ENCODE measurements at regions not wholly inside any gene's neighbourhood (a gene's known extent, or its start where the extent isn't known, plus 50 kb on each side); places are given as distances from the start of the nearest gene placed in this dataset.
A peak's percentile ranks its signal among the peaks of the same experiment; 100 is the strongest.

- no peaks in the 10 kb centered on the region for H3K36me3 Mint-ChIP-seq (ENCODE audit: low read depth)
- no peaks in the 10 kb centered on the region for H3K9me3 Mint-ChIP-seq
- peaks cover 97% of the 10 kb centered on the region for H3K4me1 Mint-ChIP-seq (ENCODE audit: low read depth)
- intact Hi-C loops (cut with micrococcal nuclease): loop anchor here (2.0 to 5.0 kb wide), 2 partner anchors 57 to 160 kb away; no protein-coding TSS in a partner anchor
- H3K4me3 Mint-ChIP-seq: no peak overlapping the region
- H3K27me3 Mint-ChIP-seq: peaks cover 3% of the 10 kb centered on the region
- H3K27ac Mint-ChIP-seq: peak overlapping the region; percentile 80
Measured at GRCh38 chr2:8525236-8525581, 156.6 kb upstream of the ID2 start.

- H3K9me3 Mint-ChIP-seq: peaks cover 2% of the 10 kb centered on the region
- H3K27me3 Mint-ChIP-seq: peaks cover 3% of the 10 kb centered on the region
- peak overlapping the region; percentile 56 for H3K4me3 Mint-ChIP-seq
- peaks cover 93% of the 10 kb centered on the region for H3K4me1 Mint-ChIP-seq (ENCODE audit: low read depth)
- intact Hi-C loops (cut with micrococcal nuclease): loop anchor here (1.0 to 5.0 kb wide), 3 partner anchors 9 to 159 kb away; no protein-coding TSS in a partner anchor
- peaks cover under 1% of the 10 kb centered on the region for H3K36me3 Mint-ChIP-seq (ENCODE audit: low read depth)
- peak overlapping the region; percentile 80 for H3K27ac Mint-ChIP-seq
Measured at GRCh38 chr2:8525582-8526402, 156.1 kb upstream of the ID2 start.

GRCh38 chr2:8526403-8526696 is 155.5 kb upstream of the ID2 start:
- peaks cover 87% of the 10 kb centered on the region for H3K4me1 Mint-ChIP-seq (ENCODE audit: low read depth)
- intact Hi-C loops (cut with micrococcal nuclease): loop anchor here (1.0 to 5.0 kb wide), 2 partner anchors 8 to 56 kb away; no protein-coding TSS in a partner anchor
- H3K27ac Mint-ChIP-seq: peak overlapping the region; percentile 80
- H3K9me3 Mint-ChIP-seq: peaks cover 8% of the 10 kb centered on the region
- no peak overlapping the region for H3K4me3 Mint-ChIP-seq
- H3K36me3 Mint-ChIP-seq (ENCODE audit: low read depth): peaks cover 6% of the 10 kb centered on the region
- peaks cover 3% of the 10 kb centered on the region for H3K27me3 Mint-ChIP-seq

- peaks cover 3% of the 10 kb centered on the region for H3K27me3 Mint-ChIP-seq
- peaks cover 80% of the 10 kb centered on the region for H3K4me1 Mint-ChIP-seq (ENCODE audit: low read depth)
- peaks cover 15% of the 10 kb centered on the region for H3K9me3 Mint-ChIP-seq
- no peak overlapping the region for H3K4me3 Mint-ChIP-seq
- intact Hi-C loops (cut with micrococcal nuclease): loop anchor here (5.0 kb wide), 1 partner anchor 55 kb away; no protein-coding TSS in a partner anchor
- peaks cover 7% of the 10 kb centered on the region for H3K36me3 Mint-ChIP-seq (ENCODE audit: low read depth)
- peak overlapping the region; percentile 80 for H3K27ac Mint-ChIP-seq
Measured at GRCh38 chr2:8527031-8527430, 154.8 kb upstream of the ID2 start.

- intact Hi-C loops (cut with micrococcal nuclease): loop anchor here (5.0 kb wide), 1 partner anchor 55 kb away; no protein-coding TSS in a partner anchor
- peak overlapping the region; percentile 80 for H3K27ac Mint-ChIP-seq
- H3K4me3 Mint-ChIP-seq: no peak overlapping the region
- peaks cover 74% of the 10 kb centered on the region for H3K4me1 Mint-ChIP-seq (ENCODE audit: low read depth)
- peaks cover 3% of the 10 kb centered on the region for H3K27me3 Mint-ChIP-seq
- peaks cover 7% of the 10 kb centered on the region for H3K36me3 Mint-ChIP-seq (ENCODE audit: low read depth)
- H3K9me3 Mint-ChIP-seq: peaks cover 21% of the 10 kb centered on the region
Measured at GRCh38 chr2:8527676-8528075, 154.2 kb upstream of the ID2 start.

GRCh38 chr2:8528863-8529262 is 153.0 kb upstream of the ID2 start:
- H3K27ac Mint-ChIP-seq: peak overlapping the region; percentile 80
- peaks cover 22% of the 10 kb centered on the region for H3K9me3 Mint-ChIP-seq
- H3K4me3 Mint-ChIP-seq: no peak overlapping the region
- peaks cover 3% of the 10 kb centered on the region for H3K27me3 Mint-ChIP-seq
- H3K4me1 Mint-ChIP-seq (ENCODE audit: low read depth): peaks cover 69% of the 10 kb centered on the region
- intact Hi-C loops (cut with micrococcal nuclease): loop anchor here (5.0 kb wide), 1 partner anchor 53 kb away; no protein-coding TSS in a partner anchor
- H3K36me3 Mint-ChIP-seq (ENCODE audit: low read depth): peaks cover 7% of the 10 kb centered on the region

- Mint-ChIP-seq H3K36me3 (ENCODE audit: low read depth) (peaks cover 7% of the 10 kb centered on the region), H3K27ac (peak overlapping the region; percentile 1), H3K4me1 (ENCODE audit: low read depth) (peaks cover 69% of the 10 kb centered on the region), H3K9me3 (peaks cover 22% of the 10 kb centered on the region), H3K27me3 (peaks cover 3% of the 10 kb centered on the region), H3K4me3 (no peak overlapping the region)
- intact Hi-C loops (cut with micrococcal nuclease): loop anchor here (5.0 kb wide), 1 partner anchor 53 kb away; no protein-coding TSS in a partner anchor
Measured at GRCh38 chr2:8529706-8530277, 152.1 kb upstream of the ID2 start.

- Mint-ChIP-seq H3K36me3 (ENCODE audit: low read depth) (peaks cover 7% of the 10 kb centered on the region), H3K27ac (peak overlapping the region; percentile 6), H3K9me3 (peaks cover 22% of the 10 kb centered on the region), H3K4me3 (no peak overlapping the region), H3K4me1 (ENCODE audit: low read depth) (peaks cover 69% of the 10 kb centered on the region), H3K27me3 (peaks cover 3% of the 10 kb centered on the region)
- intact Hi-C loops (cut with micrococcal nuclease): no loop called here
Measured at GRCh38 chr2:8531481-8531880, 150.4 kb upstream of the ID2 start.

GRCh38 chr2:8532438-8532837 is 149.4 kb upstream of the ID2 start:
- intact Hi-C loops (cut with micrococcal nuclease): no loop called here
- Mint-ChIP-seq H3K27ac (peak overlapping the region; percentile 41), H3K4me3 (no peak overlapping the region), H3K4me1 (ENCODE audit: low read depth) (peaks cover 69% of the 10 kb centered on the region), H3K9me3 (peaks cover 22% of the 10 kb centered on the region), H3K27me3 (peaks cover 3% of the 10 kb centered on the region), H3K36me3 (ENCODE audit: low read depth) (peaks cover 7% of the 10 kb centered on the region)

- peak overlapping the region; percentile 95 for H3K27ac Mint-ChIP-seq
- peaks cover 7% of the 10 kb centered on the region for H3K36me3 Mint-ChIP-seq (ENCODE audit: low read depth)
- no peak overlapping the region for H3K4me3 Mint-ChIP-seq
- peaks cover 22% of the 10 kb centered on the region for H3K9me3 Mint-ChIP-seq
- intact Hi-C loops (cut with micrococcal nuclease): loop anchor here (1.0 kb wide), 1 partner anchor 8 kb away; no protein-coding TSS in a partner anchor
- no peaks in the 10 kb centered on the region for H3K27me3 Mint-ChIP-seq
- H3K4me1 Mint-ChIP-seq (ENCODE audit: low read depth): peaks cover 69% of the 10 kb centered on the region
Measured at GRCh38 chr2:8533923-8534322, 147.9 kb upstream of the ID2 start.

GRCh38 chr2:8534386-8534728 is 147.5 kb upstream of the ID2 start:
- intact Hi-C loops (cut with micrococcal nuclease): loop anchor here (1.0 kb wide), 1 partner anchor 8 kb away; no protein-coding TSS in a partner anchor
- H3K4me1 Mint-ChIP-seq (ENCODE audit: low read depth): peaks cover 70% of the 10 kb centered on the region
- H3K4me3 Mint-ChIP-seq: no peak overlapping the region
- peak overlapping the region; percentile 95 for H3K27ac Mint-ChIP-seq
- peaks cover 22% of the 10 kb centered on the region for H3K9me3 Mint-ChIP-seq
- H3K36me3 Mint-ChIP-seq (ENCODE audit: low read depth): peaks cover 7% of the 10 kb centered on the region
- no peaks in the 10 kb centered on the region for H3K27me3 Mint-ChIP-seq

GRCh38 chr2:8534729-8535468 is 147.0 kb upstream of the ID2 start:
- intact Hi-C loops (cut with micrococcal nuclease): loop anchor here (1.0 to 5.0 kb wide), 3 partner anchors 9 to 223 kb away; no protein-coding TSS in a partner anchor

GRCh38 chr2:8535469-8535795 is 146.4 kb upstream of the ID2 start:
- peak overlapping the region; percentile 95 for H3K27ac Mint-ChIP-seq
- peaks cover 7% of the 10 kb centered on the region for H3K36me3 Mint-ChIP-seq (ENCODE audit: low read depth)
- intact Hi-C loops (cut with micrococcal nuclease): loop anchor here (5.0 kb wide), 2 partner anchors 67 to 223 kb away; no protein-coding TSS in a partner anchor
- H3K4me3 Mint-ChIP-seq: peak overlapping the region; percentile 41
- no peaks in the 10 kb centered on the region for H3K27me3 Mint-ChIP-seq
- H3K9me3 Mint-ChIP-seq: peaks cover 22% of the 10 kb centered on the region
- H3K4me1 Mint-ChIP-seq (ENCODE audit: low read depth): peaks cover 71% of the 10 kb centered on the region

More at GRCh38 chr2:8534729-8535468, 147.0 kb upstream of the ID2 start:
- Mint-ChIP-seq H3K4me3 (peak overlapping the region; percentile 41), H3K4me1 (ENCODE audit: low read depth) (peaks cover 70% of the 10 kb centered on the region), H3K27me3 (no peaks in the 10 kb centered on the region), H3K9me3 (peaks cover 22% of the 10 kb centered on the region), H3K36me3 (ENCODE audit: low read depth) (peaks cover 7% of the 10 kb centered on the region), H3K27ac (peak overlapping the region; percentile 95)

Measured in dendritic cell treated with granulocyte-macrophage colony-stimulating factor and Interleukin-4, amounts not matched to agents 40 ng/mL and 50 ng/mL, for 4 days (primary cell).